ENCODE measurements at regions not wholly inside any gene's neighbourhood (a gene's known extent, or its start where the extent isn't known, plus 50 kb on each side); places are given as distances from the start of the nearest gene placed in this dataset.

DNA sequence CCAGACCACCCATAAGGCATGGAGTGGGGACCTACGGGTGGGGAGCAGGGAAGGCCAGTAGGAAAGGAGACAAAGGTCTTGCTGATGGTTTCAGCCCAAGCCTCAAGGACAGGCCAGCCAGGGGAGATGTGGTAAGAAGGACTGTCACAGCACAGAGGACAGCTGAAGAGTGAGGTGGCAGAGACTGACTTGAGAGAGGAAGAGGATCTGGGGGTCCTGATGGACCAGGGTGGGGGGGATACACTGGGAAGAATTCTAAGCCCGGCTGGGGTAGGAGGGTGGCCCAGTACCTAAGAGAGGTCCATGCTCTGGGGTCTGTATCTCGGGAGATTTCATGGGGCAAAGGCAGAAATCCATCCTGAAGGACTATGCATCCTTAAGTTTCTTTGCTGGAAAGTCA, 66.1 kb upstream of the THY1 start:
- DNase-seq = no peak

DNA sequence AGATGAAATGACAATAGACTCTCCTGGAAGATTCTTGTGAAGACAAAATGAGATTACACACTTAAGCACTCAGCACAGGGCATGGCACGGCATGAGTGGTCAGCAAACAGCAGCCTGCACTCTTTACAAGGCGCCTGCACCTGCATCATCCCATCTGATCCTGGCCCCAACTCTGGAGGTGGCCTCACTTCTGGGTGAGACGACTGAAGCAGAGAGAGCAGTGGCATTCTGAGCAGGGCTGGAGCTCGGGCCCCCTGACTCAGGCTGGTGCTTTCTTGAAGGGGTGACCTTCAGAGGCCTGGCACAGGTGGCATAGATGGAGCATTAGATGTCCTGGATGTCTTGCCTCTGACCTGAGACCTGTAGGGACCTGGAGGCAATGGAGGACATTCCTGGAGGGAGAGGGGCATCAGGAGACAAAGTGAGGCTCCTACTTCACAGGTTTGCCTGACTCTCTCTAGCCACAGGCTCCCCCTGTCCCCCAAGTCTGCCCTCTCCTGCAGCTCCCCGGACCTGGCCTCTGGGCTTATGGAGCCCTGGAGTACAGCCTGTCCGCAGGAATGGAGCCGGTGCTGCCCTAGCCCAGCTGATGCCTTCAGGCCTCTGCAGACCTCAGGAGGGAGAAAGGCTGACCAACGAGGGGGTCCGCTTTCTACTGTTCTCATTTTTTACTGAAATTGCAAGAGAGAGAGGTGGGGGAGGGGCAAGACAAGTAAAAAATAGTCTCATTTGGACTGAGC, 65.5 kb upstream of the THY1 start:
- DNase-seq = no peak

DNA sequence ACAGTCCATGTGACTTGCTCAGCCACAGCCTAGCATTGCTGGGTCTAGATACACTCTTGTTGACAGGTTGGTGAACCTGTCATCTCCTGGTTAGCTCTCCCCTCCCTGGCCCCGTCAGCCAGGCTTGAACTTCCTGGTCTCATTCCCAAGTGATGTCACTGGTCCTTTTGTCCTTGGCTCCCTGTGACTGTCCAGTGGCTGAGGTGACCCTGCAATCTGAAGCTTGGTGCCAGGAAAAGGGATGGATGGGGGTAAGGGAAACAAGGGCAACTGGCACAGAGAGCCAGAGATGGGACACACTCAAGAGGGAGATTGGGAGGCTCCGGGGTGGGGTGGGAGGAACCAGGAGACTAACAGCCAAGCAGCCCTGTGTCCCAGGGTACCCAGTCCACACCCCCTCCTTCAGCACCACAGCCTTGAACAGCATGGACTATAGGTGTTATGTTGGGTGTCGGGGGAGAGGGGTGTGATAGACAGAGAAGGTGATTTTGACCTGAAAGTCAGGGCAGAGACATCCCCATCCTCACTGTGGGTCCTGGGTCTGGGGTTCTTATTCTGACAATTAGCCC, 63.8 kb upstream of the THY1 start:
- no peak for DNase-seq

DNA sequence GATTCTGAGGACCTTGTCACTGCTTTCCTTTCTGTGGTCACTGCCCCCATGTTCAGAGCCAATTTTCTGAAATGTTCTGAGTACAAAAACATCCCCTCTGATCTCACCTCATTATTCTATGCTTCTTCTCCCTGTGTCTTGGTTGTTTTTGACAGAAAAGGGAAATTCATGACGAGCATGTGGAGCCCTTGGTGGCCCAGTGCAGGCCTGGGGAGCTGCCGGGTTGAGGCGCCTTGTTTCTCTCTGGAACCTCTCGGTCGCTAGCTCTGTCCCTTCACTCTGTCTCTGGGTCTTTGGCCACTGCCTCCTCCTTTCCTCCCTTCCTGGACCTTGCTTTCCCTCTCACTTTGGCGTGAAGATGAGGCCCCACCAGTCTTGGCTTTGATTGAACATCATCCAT, 63.0 kb upstream of the THY1 start:
- no peak for DNase-seq

DNA sequence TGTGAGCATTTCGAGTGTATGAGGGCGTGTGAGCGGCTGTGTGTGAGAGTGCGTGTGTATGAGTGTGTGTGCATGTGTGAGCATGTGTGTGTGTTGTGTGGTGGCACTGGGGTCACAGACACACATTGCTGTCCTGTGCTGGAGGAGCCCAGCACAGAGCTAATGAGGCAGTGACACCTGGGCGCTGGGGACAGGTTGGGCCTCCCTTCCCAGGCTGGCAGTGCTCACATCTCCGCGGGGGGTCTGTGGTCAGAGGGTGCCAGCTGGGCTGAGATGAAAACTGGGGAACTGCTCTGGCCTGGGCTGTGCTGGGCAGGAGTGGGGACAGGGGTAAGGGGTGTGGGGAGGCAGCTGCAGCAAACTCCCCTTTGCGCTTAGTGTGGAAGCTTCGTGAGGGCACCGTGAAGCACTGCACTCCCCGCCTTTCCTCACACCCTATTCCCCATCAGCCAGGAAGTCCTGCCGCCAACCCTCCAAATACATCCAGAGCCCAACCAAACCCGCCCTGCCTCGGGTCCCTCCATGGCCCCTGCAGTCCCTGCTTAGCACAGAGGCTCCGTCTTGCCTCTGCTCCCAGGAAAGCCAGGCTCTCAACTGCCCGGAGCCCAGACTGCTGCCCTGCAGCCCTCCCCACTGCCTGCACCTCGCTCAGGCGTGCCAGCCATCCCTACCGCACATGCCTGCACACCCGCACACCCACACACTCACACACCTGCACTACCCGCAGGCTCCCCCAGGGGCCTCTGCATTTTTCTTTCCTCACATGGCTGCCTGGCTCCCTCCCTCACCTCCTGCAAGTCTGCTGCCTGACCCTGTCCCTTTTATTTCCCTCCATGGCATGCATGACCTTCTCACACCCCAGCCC, 62.0 kb upstream of the THY1 start:
- DNase-seq = no peak

DNA sequence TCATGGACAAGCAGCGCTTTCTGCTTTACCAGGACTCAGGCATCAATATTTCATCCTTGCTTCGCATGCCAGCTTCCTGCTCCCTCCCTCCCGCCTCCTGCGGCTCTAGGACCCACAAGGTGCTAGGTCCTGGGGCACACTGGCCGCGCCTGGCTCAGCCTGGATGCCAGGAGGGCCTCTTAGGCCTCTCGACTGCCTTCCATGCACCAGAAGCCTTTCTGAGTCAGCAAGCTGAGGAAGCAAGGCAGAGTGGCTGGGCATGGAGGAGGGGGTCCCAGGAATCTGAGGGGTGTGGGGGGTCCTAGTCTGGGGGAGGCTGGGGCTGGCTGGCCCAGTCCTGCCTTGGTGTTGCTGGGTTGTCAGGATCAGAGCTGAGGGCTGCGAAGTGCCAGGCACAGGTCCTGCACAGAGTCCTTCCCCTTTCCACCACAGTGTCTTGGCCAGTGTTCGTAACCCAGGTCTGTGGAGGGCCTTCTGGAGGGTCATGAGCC, 61.0 kb upstream of the THY1 start:
- DNase-seq = no peak

DNA sequence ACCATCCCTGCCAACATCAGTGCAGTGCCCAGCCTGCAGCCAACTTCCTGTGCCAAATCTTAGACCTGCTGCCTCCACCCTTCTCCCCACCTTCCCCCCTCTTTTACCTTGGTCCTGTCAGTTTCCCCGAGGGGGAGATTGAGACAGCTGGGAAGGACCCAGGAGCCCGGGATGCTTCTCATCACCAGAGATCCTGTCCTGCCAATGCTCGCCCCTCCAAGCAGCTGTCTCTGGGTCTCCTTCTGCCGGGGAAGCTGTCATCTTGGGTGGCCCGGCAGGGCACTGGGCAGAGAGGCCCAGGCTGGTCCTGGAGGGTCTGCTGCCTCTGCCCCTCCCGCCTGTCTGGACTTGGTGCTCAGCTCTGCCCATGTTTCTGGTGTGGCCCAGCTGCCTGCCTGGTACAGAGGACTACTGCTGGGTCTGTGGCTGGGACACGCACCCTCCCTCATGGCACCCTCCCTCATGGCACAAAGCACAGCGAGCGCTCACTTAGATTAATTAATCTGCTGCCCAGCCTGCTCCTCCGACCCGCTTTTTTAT, 60.4 kb upstream of the THY1 start:
- no peak for DNase-seq

DNA sequence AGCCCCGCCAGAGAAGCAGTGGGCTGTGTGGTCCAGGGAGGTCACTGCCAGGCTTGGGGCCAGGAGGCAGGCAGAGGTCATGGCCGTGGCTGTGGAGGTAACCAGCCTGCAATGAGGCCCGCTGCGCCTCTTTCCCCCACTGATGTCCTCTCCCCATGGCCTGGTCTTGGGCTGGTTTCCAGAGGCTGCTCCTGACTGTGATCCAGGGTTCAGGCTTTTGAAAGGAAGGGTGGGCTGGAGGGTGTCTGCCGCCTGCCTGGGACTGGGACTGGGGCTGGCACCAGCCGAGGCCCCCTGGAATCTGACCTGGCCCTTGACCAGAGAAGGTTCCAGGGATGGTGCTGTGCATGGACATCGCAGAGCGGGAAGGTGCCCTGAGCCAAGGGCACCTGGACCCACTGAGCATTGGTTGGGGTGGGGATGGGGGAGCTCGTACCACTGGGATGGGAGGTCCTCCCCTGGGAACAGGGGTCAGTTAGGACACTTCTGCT, 59.6 kb upstream of the THY1 start:
- DNase-seq = no peak

DNA sequence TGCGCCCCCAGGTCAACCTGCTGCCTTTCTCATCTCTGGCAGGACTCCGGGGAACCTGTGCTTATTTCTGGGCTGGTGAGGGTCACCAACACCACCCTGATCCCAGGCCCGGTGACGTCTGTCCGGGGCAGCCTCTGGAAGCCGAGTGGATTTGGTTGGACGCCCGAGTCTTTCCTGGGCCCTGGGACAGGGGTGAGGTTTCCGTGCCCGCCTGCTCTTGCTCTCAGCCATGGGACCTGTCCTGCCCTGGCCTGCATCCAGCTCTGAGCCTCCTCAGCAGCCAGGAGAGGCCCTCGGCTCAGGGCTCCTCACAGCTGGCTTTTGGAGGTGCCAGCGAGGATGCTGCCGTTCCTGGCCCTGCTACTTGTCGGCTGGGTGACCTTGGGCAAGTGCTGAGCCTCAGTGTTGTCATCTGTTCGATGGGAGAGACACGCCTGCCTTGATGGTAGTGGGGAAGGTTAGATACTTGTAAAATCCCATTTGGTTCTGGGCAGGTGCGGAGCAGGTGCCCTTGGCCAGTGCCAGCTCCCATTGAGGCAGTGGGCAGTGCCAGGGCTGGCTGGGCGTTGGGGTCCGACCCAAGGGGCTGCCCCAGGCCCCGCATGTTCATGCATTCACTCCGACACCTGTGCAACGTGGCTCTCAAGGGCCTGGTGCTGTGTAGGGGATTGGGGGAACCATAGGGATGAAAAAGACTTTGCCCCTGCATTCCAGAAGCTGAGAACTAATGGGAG, 58.9 kb upstream of the THY1 start:
- no peak for DNase-seq

DNA sequence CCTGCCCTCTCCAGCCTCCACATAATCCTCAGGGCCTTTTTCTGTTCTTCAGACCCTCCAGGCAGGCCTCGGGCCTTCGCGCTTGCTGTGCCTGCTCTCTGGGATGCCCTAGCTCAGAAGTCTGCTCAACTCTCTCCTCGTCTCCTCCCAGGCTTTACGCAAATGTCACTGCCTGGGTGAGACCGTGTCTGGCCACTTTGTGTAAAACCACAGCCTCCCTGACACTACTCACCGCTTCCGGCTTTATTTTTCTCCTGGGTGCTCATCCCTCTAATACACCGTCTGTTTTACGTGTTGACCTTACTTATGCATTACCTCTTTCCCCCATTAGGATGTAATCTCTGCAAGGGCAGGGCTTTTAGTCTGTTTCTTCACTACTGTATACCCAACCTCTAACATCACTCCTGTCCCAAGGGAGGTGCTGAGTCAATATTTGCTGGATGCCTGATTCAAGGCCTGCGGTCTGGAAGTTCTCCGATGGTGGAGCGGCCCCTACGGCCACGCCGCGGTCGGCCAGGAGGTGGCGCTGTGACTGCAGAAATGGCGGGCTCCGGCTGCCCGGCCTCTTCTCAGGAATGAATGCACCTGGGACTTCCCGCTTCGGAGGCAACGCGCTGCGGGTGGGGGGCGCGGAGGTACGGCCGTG, 58.2 kb upstream of the THY1 start:
- peak; percentile 63 to 69 for DNase-seq

DNA sequence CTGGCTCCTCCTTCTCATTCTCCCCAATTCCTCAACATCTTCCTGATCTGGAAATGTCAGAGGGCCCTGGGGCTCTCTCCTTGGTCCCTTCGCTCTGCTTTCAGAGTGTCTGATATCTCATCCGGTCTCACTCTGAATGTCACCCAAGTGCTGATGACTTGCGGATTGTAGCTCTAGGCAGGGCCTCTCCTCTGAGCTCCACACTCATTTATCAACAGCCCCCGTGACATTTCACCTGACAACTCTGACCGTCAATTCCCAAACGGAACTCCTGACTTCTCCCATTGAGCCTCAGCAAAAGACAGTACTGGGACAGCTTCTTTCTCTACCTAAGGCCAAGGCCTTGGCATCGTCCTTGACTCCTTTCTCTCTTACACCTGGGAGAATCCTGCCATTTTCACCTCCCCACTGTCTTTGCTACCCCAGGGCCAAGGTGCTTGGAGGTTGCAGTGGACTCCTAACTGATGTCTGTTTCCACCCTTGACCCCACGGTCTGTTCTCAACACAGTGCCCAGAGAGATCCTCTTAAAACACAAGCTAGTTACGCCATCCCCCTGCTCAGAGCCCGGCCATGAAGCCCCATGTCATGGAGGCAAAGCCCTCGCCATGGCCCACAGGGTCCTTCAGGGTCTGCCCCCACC, 57.5 kb upstream of the THY1 start:
- no peak for DNase-seq

DNA sequence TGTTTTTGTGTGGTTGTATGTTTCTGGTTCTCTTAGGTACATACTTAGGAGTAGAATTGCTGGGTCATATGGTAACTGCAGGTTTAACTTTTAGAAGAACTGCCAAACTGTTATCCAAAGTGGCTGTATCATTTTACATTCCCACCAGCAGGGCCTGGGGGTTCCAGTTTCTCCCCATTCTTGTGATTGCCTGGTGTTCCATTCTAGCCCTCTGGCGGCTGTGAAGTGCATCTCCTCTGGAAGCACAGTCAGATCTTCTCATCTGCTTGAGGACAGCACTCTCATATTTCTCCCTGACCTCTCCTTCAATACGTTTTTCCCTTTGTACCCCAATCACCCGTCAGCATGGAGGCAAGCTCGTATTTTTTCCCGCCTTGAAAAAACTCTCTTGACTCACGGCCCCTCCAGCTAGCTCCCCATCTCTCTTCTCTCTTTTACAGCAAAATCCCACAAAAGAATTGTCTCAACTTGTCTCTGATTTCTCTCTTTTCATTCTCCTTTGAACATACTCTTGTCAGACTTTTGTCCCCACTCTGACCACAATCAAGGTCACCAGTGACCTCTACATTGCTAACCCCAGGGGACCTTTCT, 56.8 kb upstream of the THY1 start:
- DNase-seq = no peak

DNA sequence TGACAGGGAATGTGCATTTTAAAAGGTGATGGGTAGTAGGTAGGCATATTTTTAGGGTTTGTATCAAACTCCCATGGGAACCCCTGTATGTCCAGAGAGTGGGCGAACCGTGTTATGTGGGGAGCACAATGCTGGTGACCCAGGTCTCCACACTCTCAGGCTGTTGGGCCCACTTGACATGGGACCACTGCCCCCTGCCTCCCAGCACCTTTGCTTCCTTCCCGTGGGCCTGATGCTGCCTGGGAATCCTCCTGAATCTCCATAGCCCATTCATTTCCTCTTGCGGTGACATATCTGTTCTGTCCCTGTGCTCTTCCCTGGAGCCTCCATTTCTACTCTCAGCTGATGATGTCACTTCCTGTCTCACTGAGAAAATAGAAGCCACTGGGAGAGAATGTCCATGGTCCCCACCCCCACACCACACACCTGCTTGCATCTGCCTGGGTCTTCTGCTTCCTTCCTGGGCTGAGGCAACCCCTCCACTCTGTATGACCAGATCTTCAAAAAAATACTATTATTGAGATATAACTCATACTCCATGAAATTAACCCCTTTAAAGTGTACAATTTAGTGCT, 55.8 kb upstream of the THY1 start:
- no peak for DNase-seq

DNA sequence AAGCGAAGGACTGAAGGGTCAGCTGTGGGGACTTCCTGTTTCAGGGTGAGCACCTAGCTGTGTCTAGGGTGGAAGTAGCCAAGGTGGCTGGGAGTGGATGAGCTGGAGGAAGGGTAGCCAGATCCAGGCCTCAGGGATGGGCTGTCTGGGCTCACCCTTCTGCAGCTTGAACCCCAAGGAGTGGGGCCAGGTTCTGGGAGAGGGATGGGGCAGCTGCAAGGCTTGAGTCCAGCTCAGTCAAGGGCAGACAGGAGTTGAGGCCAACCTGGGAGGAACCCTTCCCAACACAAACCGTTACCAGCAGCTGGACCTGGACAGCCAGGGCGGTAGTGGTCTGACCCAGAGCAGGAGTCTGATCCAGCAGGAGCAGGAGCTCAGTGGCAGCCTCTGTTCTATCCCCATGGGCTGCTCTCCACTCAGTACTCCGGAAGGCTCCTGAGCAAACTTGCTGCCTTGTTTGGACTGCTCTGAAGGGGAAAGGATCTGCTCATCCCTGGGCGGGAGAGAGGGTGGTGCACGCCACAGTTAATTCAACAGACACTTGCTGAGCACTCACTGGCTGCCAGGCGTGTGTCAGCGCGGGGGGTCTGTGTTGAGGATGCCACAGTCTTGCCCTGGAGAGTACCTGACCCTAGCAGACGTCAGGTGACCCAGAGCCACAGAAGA, 53.8 kb upstream of the THY1 start:
- no peak for DNase-seq

DNA sequence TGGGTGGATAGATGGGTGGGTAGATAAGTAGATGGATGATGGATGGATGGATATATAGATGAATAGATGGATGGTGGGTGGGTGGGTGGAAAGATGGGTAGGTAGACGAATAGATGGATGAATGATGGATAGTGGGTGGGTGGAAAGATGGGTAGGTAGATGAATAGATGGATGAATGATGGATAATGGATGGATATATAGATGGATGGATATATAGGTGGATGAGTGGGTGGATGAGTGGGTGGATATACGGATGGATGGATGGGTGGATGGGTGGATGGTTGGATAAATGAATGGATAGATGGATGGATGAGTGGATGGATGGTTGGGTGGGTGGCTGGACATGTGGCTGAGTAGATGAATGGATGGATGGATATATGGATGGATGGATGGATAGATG, 53.1 kb upstream of the THY1 start:
- no peak for DNase-seq

DNA sequence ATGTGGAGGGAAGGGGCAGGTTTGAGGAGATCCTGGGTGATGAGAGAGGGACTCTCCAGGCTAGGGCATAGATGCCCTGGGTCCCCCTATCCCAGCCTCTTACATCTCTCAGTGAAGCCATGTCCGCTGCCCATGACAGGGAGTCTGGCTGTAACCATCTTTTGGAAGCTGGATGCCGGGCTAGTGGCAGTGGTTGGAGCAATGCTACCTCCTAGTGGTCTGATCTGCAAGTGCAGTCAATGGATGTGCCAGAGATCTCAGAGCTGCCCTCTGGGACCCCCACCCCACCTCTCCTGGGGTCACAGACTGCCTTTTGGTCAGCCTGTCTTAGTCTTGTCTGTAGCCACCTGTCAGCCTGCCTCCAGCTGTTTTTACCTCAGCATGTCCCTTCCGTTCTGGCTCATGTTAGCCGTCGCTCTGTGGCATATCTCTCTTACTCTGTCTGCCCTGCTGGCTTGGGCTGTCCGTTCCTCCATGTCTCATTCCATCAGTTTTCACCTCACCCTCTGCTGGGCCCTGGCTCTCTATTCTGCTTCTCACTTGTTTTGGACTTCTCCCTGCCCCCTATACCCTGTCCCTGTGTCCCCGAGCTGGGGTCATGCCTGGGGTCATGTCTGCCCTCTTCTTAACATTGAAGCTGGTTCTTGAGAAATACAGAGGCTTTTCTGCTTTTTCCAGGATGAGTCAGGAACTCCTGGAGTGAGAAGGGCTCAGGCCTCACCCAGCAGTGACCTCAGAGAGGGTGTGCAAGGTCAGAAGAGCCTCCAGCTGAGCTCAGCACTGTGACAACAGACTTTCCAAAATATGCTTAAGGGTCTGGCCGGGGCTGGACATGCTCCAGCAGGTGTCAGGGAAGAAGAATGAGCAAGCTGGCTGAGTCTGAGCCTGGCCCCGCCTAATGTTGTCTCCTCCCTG, 52.0 kb upstream of the THY1 start:
- DNase-seq = peak; percentile 65 to 74

DNA sequence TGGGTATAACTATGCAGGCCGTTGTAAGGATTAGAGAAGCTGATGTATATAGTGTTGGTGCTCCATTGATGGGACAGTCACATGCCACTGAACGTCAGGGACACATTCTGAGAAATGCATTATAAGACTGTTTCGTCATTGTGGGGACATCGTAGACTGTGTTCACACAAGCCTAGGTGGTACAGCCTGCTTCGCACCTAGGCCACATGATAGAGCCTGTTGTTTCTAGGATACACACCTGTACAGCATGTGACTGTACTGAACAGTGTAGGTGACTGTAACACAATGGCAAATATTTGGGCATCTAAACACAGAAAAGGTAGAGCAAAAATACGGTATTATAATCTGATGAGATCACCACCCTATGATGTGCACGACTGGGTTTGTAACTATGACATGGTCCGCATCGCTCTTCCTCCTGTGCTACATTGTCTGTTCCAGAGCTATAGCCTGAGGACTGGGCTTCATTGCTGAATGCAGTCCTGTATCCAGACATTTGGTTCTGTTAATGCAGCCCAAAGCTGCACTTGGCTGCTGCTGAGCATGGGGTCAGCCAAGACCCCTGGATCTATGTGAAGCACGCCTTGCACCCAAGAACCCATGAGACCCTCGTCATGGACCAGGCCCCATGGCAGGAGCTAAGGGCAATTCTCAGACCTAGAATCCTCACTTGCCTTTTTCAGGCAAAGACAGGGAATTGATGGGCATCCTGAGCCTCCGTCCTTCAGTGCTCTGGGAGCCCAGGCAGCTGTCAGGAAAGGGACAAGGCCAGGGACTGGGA, 51.1 kb upstream of the THY1 start:
- no peak for DNase-seq

DNA sequence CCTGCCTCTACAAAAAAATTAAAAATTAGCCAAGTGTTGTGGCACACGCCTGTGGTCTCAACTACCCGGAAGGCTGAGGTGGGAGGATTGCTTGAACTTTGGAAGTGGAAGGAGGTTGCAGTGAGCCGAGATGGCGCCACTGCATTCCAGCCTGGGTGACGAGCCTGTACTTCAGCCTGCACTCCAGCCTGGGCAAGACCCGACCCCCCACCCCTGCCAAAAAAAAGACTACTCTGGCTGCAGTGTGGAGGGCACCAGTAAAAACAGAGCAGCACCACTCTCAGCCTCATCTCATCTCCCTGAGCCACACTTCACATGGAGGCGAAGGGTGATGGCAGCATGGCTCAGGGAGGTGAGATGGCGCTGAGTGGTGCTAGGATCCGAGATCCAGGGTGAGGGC, 50.3 kb upstream of the THY1 start:
- DNase-seq = no peak

Measured in NCI-H2081 (cell line).